CD4-positive, alpha-beta T cell treated with Interleukin-6 at 100 ng/mL for 8 hours (primary cell): ENCODE measurements at regions not wholly inside any gene's neighbourhood (a gene's known extent, or its start where the extent isn't known, plus 50 kb on each side); places are given as distances from the start of the nearest gene placed in this dataset.
"Not testable (repeated sequence)": the region's sequence is repeated elsewhere in the genome, so short reads cannot be mapped to it uniquely, and the experiment has no call there.

ENCODE experiments used
- DNase-seq: peaks from one replicate; pipeline ENCODE4 v3.0.0-alpha.2; 2020; ENCODE audit warnings: mixed read lengths, low spot score

GRCh38 chr21:35602811-35603362, 457.4 kb downstream of the SETD4 start:
- no peak for DNase-seq

GRCh38 chr21:35601211-35601610, 459.1 kb downstream of the SETD4 start:
- DNase-seq = no peak

- no peak for DNase-seq
Measured at GRCh38 chr21:35599164-35599563, 461.2 kb downstream of the SETD4 start.

GRCh38 chr21:35597750-35598339, 462.5 kb downstream of the SETD4 start:
- no peak for DNase-seq

- DNase-seq = no peak
Measured at GRCh38 chr21:35594905-35595304, 465.4 kb downstream of the SETD4 start.

GRCh38 chr21:35593000-35593502, 467.3 kb downstream of the SETD4 start:
- DNase-seq = no peak

- DNase-seq = not testable (repeated sequence)
Measured at GRCh38 chr21:35590284-35590683, 470.0 kb downstream of the SETD4 start.

GRCh38 chr21:35587841-35588380, 472.4 kb downstream of the SETD4 start:
- no peak for DNase-seq

GRCh38 chr21:35586305-35586704, 474.0 kb downstream of the SETD4 start:
- DNase-seq = no peak

GRCh38 chr21:35585878-35586277, 474.4 kb downstream of the SETD4 start:
- no peak for DNase-seq

- DNase-seq = no peak
Measured at GRCh38 chr21:35585155-35585554, 475.2 kb downstream of the SETD4 start.

GRCh38 chr21:35583566-35584216, 476.6 kb downstream of the SETD4 start:
- no peak for DNase-seq

- no peak for DNase-seq
Measured at GRCh38 chr21:35582731-35583130, 477.6 kb downstream of the SETD4 start.

- no peak for DNase-seq
Measured at GRCh38 chr21:35581640-35582039, 478.7 kb downstream of the SETD4 start.

- DNase-seq = no peak
Measured at GRCh38 chr21:35579520-35580293, 480.6 kb downstream of the SETD4 start.

GRCh38 chr21:35578831-35579471, 481.4 kb downstream of the SETD4 start:
- no peak for DNase-seq

GRCh38 chr21:35578347-35578782, 482.0 kb downstream of the SETD4 start:
- DNase-seq = no peak

- no peak for DNase-seq
Measured at GRCh38 chr21:35575280-35575915, 484.9 kb downstream of the SETD4 start.

GRCh38 chr21:35573472-35574374, 486.6 kb downstream of the SETD4 start:
- DNase-seq = no peak

GRCh38 chr21:35571910-35572309, 488.4 kb downstream of the SETD4 start:
- no peak for DNase-seq
